Testis (tissue), 2 donors: ENCODE measurements at regions not wholly inside any gene's neighbourhood (a gene's known extent, or its start where the extent isn't known, plus 50 kb on each side); places are given as distances from the start of the nearest gene placed in this dataset.

Experiments
- DNase-seq: peaks from one replicate; pipeline ENCODE4 v3.0.0-alpha.2; 2019
- H3K27ac ChIP-seq, 2 donors: fragments of 200-600 bp; sonication (generic); one replicate each; pipeline ENCODE4 v1.5.1; 2019
- H3K27me3 ChIP-seq: fragments of 200-600 bp; sonication (generic); one replicate; pipeline ENCODE4 v1.5.1; 2019
- H3K36me3 ChIP-seq: fragments of 200-600 bp; sonication (generic); one replicate; pipeline ENCODE4 v1.5.1; 2017; ENCODE audit warnings: low read depth; ENCODE audit errors: missing control alignments
- H3K4me1 ChIP-seq: fragments of 200-600 bp; sonication (generic); one replicate; pipeline ENCODE4 v1.5.1; 2019
- H3K4me3 ChIP-seq, 2 donors: fragments of 200-600 bp; sonication (generic); one replicate each; pipeline ENCODE4 v1.5.1; 2017 to 2019
- H3K9me3 ChIP-seq: fragments of 200-600 bp; sonication (generic); one replicate; pipeline ENCODE4 v1.5.1; 2017
- POLR2A ChIP-seq: fragments of 450-650 bp; IDR thresholded peaks from one replicate; pipeline ENCODE4 v1.6.1; 2017; ENCODE audit warnings: antibody characterized with exemption, mild to moderate bottlenecking, moderate library complexity
- WGBS, 2 donors: methylation state at CpG; one replicate each; pipeline ENCODE4 v1.1.5; 2018; 5-methylcytosine and 5-hydroxymethylcytosine counted together
- intact Hi-C: fragments of 100-400 bp; cut with DNase I; formaldehyde crosslinking; loops from one replicate; pipeline ENCODE4 v1.15.1; 2023; ENCODE audit warnings: low total_unique reads
- TF ChIP-seq, protein P1 (sequence below), 3 experiments: fragments of 450-650 bp in 2 of 3; fragments of 200-600 bp in 1 of 3; sonication (generic) in 1 of 3; IDR thresholded peaks; one replicate each; pipeline ENCODE4 v1.5.1; 2016 to 2019; ENCODE audit warnings: antibody characterized with exemption in 3 of 3, mild to moderate bottlenecking in 2 of 3, moderate library complexity in 1 of 3

DNA sequence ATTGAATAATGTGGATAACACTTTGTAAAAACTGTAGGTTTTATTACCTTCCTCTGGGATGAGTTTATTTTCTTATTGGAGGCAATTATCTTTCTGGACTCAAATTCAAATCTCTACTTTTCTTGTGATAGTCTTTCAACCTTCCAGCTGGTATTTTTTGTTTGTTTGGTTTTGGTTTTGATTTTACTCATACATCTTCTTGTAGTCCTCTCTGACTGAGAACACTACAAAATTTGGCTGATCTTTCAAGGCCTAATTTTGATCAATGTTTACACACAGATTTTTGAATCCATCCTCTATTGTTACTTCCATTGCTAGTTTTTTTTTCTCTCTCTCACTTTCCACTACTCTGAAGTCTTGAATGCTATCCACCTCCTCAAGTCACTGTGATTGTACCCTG lies 303.8 kb upstream of the NECTIN3 start:
- DNase-seq = no peak
- H3K27me3 ChIP-seq = no peaks in the 10 kb centered on the region
- no peaks in the 10 kb centered on the region for H3K36me3 ChIP-seq
- no peak overlapping the region for H3K27ac ChIP-seq
- H3K4me3 ChIP-seq = no peak overlapping the region
- intact Hi-C loops = no loop called here
- no peaks in the 10 kb centered on the region for H3K9me3 ChIP-seq
- TF ChIP-seq, protein P1, sequence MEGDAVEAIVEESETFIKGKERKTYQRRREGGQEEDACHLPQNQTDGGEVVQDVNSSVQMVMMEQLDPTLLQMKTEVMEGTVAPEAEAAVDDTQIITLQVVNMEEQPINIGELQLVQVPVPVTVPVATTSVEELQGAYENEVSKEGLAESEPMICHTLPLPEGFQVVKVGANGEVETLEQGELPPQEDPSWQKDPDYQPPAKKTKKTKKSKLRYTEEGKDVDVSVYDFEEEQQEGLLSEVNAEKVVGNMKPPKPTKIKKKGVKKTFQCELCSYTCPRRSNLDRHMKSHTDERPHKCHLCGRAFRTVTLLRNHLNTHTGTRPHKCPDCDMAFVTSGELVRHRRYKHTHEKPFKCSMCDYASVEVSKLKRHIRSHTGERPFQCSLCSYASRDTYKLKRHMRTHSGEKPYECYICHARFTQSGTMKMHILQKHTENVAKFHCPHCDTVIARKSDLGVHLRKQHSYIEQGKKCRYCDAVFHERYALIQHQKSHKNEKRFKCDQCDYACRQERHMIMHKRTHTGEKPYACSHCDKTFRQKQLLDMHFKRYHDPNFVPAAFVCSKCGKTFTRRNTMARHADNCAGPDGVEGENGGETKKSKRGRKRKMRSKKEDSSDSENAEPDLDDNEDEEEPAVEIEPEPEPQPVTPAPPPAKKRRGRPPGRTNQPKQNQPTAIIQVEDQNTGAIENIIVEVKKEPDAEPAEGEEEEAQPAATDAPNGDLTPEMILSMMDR (IDR thresholded peaks at IDR 0.05) = no peak
- no peak for TF ChIP-seq POLR2A
- H3K4me1 ChIP-seq = no peaks in the 10 kb centered on the region

GRCh38 chr3:110773413-110773954 lies 298.1 kb upstream of the NECTIN3 start:
- H3K27me3 ChIP-seq = no peaks in the 10 kb centered on the region
- TF ChIP-seq, protein P1 (IDR thresholded peaks at IDR 0.05) = no peak
- TF ChIP-seq POLR2A = no peak

DNA sequence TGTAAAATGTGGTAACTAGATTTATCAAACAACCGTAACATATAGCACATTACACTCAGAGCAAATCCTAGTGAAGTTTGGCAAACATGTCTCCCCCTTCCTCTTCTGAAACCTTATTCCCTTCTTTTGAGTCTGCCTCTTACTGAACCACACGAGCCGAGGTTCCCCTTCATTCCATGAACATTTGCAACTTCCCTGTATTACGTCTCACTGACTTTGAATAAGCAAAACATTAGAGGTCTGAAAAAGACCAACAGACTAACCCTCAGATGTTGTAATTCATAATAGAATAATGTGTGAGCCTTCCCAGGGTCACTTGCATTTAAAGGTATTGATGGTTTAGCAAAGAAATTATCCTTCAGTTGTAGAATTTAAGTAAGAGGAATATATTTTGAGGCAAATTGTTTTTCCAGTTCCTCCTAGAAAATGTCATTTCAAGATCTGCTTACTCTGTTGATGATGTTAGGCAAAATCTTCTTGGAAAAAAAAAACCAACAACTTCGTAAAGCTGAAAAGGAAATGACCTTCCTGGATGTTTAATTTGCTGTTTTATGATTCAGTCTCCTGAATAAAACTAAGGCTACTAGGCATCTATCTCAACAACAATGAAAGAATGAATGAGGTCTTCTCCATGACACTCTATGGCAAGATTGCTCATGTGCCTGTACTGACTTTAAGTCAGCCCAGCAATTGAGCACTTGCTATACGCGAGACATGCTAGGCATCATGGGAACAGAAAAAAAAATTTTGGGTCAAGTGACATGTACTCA lies 296.9 kb upstream of the NECTIN3 start:
- Histone ChIP-seq H3K36me3 (no peaks in the 10 kb centered on the region), H3K9me3 (no peaks in the 10 kb centered on the region), H3K27ac (no peak overlapping the region), H3K4me3 (no peak overlapping the region), H3K4me1 (no peaks in the 10 kb centered on the region), H3K27me3 (no peaks in the 10 kb centered on the region)
- 88 to 91% methylated on average over 7 of the region's 7 CpGs for WGBS, 2 donors
- intact Hi-C loops = no loop called here
- TF ChIP-seq POLR2A = no peak
- TF ChIP-seq, protein P1 (IDR thresholded peaks at IDR 0.05) = no peak
- DNase-seq = no peak

More at GRCh38 chr3:110773413-110773954, 298.1 kb upstream of the NECTIN3 start:
- H3K36me3 ChIP-seq = no peaks in the 10 kb centered on the region
- no peaks in the 10 kb centered on the region for H3K4me1 ChIP-seq
- no peak overlapping the region for H3K27ac ChIP-seq
- DNase-seq = no peak
- intact Hi-C loops = no loop called here
- 69 to 79% methylated on average over 9 of the region's 9 CpGs for WGBS, 2 donors
- H3K4me3 ChIP-seq = no peak overlapping the region
- H3K9me3 ChIP-seq = no peaks in the 10 kb centered on the region

DNA sequence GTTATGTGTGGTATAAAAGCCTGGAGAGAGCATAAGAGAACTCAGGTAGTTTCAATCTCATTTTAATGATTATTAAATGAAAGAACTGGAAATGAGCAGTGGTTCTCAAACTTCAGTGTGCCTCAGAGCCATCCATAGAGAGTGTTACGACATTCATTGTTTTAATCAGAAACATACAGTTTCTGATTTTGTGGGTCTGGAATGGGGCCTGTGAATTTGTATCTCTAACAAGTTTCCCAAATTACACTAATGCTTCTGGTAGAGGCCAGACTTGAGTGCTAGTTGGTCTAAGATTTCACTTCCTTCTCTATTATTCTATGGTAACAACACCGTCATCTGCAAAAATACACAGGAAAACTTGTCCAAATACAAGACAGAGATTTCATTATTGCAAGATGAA lies 292.0 kb upstream of the NECTIN3 start:
- no peaks in the 10 kb centered on the region for H3K9me3 ChIP-seq
- intact Hi-C loops = no loop called here
- H3K4me3 ChIP-seq = no peak overlapping the region
- no peaks in the 10 kb centered on the region for H3K4me1 ChIP-seq
- TF ChIP-seq, protein P1 (IDR thresholded peaks at IDR 0.05) = no peak
- TF ChIP-seq POLR2A = no peak
- no peak for DNase-seq
- no peaks in the 10 kb centered on the region for H3K27me3 ChIP-seq
- WGBS, 2 donors = 96 to 99% methylated on average over 2 of the region's 2 CpGs
- no peak overlapping the region for H3K27ac ChIP-seq
- H3K36me3 ChIP-seq = no peaks in the 10 kb centered on the region

- 43 to 67% methylated on average over 3 of the region's 3 CpGs for WGBS, 2 donors
- Histone ChIP-seq H3K36me3 (no peaks in the 10 kb centered on the region), H3K4me1 (no peaks in the 10 kb centered on the region), H3K27ac (no peak overlapping the region), H3K9me3 (no peaks in the 10 kb centered on the region), H3K4me3 (no peak overlapping the region), H3K27me3 (no peaks in the 10 kb centered on the region)
- no peak for DNase-seq
- no peak for TF ChIP-seq POLR2A
- TF ChIP-seq, protein P1 (IDR thresholded peaks at IDR 0.05) = no peak
- intact Hi-C loops = no loop called here
Observed at GRCh38 chr3:110783541-110783940, 288.1 kb upstream of the NECTIN3 start.
